ENCODE measurements at regions not wholly inside any gene's neighbourhood (a gene's known extent, or its start where the extent isn't known, plus 50 kb on each side); places are given as distances from the start of the nearest gene placed in this dataset.

DNA sequence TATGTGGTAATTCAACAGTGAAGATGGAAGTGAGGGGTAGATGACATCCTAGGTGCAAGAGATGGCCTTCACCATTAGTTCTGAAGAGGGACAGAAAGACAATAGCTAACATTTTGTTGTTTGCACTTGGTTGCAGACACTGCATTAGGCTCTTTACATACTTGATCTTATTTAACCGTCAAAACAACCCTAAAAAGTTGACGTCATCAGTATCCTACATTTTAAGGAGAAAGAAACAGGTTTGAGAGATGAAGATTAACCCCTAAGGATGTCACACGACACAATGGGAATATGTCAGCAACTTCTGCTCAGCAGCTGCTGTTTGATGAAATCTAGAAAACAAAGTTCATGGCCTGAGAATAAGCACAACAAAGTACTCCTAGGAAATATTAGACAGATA is 72.6 kb upstream of the MC3R start:
- DNase-seq, result no peak

DNA sequence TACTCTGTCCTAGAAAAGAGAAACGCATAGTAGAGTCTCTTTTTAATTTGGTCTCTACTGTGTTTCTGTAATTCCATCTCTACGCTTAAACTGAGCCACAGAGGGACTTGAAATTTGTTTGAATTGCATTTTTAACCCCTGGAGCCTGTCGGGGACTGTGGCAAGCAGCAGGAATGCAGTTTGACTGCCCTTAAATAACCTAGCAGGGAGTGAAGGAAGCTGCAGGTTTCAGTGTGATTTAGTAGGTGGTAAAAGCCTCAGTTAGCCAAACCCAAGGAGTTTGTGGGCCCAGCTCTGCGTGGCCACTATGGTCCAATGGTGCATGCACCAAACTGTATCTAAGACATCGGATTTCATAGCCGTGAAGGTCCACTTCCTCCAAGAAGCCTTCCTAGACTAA is 70.3 kb upstream of the MC3R start:
- no peak for DNase-seq

DNA sequence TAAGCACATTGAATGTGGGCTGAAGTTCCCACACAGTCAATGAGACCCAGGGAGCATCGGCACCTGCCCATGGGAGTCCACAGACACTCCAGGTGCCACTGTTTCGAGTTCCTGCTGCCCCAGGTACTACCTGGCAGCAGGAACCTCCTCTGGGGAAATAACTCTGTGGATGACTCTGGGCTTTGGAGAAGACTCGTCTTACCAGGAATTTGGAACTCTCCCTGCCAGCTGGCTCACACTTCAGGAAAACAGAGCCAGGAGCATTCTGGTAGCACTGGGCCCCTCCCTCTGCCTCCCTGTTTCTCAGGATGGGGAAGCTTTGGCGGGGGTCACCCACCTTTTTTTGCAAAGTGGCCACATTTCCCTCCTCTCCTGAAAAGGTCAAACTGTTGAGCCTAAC is 69.5 kb upstream of the MC3R start:
- no peak for DNase-seq

DNA sequence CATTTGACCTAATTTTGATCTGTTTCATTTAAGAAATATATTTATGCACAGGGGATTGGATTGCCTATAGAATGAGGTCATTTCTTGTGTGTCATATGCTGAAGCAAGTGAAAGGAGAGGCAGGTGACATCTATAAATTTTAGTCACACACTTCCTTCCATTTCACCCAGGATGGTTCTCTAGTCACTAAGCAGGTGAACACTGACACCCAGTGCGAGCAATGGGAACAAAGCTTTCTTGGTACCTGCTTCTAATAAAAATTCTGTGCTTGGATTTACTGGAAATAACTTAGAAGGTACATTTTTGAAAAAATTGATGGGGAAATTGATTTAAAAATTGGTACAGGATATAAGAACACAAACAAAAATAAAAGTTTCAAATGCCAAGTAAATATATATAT is 66.9 kb upstream of the MC3R start:
- no peak for DNase-seq

DNA sequence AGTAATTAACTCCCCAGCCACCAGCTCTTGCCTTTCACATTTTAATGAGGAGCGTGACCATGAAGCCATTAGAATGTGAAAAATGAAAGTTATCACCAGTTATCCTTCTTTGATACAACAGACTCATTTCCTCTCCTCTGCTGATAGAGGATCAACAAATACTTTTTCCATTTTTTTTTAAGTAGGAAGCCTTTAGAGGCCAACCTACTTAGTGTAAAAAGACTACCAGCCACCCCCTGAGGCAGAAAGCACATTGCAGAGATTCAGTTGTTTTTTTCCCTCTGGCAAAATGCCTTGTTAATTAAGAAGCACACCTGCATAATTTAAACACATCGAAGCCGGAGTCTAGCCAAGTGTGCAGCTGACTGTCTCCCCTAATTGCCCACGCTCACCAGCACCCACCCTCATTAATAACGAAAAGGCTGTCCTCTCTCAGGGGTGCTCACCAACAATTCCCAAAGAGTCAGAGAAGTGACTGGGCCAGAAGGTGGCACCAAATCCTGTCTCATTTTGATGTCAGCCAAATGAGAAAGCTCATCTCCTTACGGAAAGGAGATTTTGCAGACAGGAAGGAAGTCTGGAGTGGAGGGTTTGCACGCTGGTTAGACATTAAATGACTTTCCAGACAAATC is 60.9 kb upstream of the MC3R start:
- peak; percentile 96 for DNase-seq

DNA sequence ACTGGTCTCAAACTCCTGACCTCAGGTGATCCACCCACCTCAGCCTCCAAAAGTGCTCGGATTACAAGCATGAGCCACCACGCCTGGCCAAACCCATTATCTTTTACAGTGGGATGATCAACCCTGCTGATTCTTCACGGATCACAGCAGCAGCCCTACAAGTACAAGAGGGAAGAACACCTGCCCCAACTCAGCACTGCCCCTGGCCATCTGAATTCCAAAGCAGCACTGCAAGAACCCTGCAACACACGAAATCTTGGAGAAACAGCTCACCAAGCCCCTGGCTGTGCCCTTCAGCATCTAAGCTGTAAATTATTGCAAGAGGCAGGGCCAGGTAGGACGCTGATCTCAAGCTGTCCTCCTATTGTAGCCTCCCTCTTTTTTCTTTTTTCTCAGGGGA is 54.5 kb upstream of the MC3R start:
- DNase-seq, result no peak

DNA sequence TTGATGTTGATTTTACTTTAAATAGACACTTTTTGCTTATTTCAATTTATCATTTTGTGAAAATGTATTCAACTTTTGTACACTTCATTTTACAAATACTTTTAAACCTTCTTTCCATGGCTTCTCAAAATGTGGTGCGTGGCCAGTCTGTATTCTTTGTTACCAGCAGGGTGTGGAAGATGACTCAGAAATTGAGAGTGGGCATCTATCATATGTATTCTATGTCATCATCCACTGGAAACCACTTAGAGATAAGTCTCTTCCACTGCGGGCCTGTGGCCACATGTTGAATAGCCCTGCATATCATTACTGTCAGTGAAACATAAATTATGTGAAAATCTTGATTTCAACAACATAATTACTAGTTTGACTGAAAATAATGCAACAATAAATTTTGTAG is 52.6 kb upstream of the MC3R start:
- no peak for DNase-seq

Measured in NCI-H146 (cell line).